K562 (cell line): ENCODE measurements at regions not wholly inside any gene's neighbourhood (a gene's known extent, or its start where the extent isn't known, plus 50 kb on each side); places are given as distances from the start of the nearest gene placed in this dataset.

ENCODE experiments used
- ARID3B ChIP-seq: fragments of 250-450 bp; sonication (Bioruptor Pico); IDR thresholded peaks from 2 replicates; pipeline ENCODE4 v1.4.0; 2020; ENCODE audit warnings: borderline replicate concordance
- EHMT2 ChIP-seq: fragments of 450-650 bp; IDR thresholded peaks from 2 replicates; pipeline ENCODE4 v1.6.1; 2018; ENCODE audit warnings: antibody characterized with exemption
- ELF4 ChIP-seq: fragments of 450-650 bp; formaldehyde crosslinking; IDR thresholded peaks from 2 replicates; pipeline ENCODE4 v1.4.0; 2022; ENCODE audit warnings: missing genetic modification characterization
- HLTF ChIP-seq: fragments of 450-650 bp; IDR thresholded peaks from 2 replicates; pipeline ENCODE4 v1.6.1; 2016
- JUNB ChIP-seq: fragments of 450-650 bp; formaldehyde crosslinking; conservative IDR thresholded peaks from 2 replicates; pipeline ENCODE4 v1.4.0; 2020; ENCODE audit warnings: mild to moderate bottlenecking
- KLF13 ChIP-seq: fragments of 450-650 bp; IDR thresholded peaks from 2 replicates; pipeline ENCODE4 v1.6.1; 2016; ENCODE audit warnings: missing genetic modification characterization, low read depth, mild to moderate bottlenecking, missing compliant biosample characterization, moderate library complexity, borderline replicate concordance
- MCM7 ChIP-seq, 2 experiments: fragments of 450-650 bp; IDR thresholded peaks; 2 replicates each; pipeline ENCODE4 v1.6.1; 2016 to 2018
- NR2C1 ChIP-seq, 2 experiments: fragments of 450-650 bp; IDR thresholded peaks; 2 replicates each; pipeline ENCODE4 v1.6.1; 2017; ENCODE audit warnings: mild to moderate bottlenecking in 2 of 2, antibody characterized with exemption in 1 of 2, inconsistent platforms in 1 of 2, missing compliant biosample characterization in 1 of 2, missing genetic modification characterization in 1 of 2
- PRPF4 ChIP-seq: fragments of 200-400 bp; formaldehyde crosslinking; IDR thresholded peaks from one replicate; pipeline ENCODE4 v1.6.1; 2017; ENCODE audit warnings: low read length, low read depth, mild to moderate bottlenecking; ENCODE audit not compliant: insufficient read depth, poor library complexity, severe bottlenecking
- TGIF2 ChIP-seq: sonication (generic); formaldehyde crosslinking; IDR thresholded peaks from 2 replicates; pipeline ENCODE4 v1.8.1; 2022; ENCODE audit warnings: mild to moderate bottlenecking, missing genetic modification reagents, moderate library complexity
- ZC3H11A ChIP-seq: IDR thresholded peaks from 2 replicates; pipeline ENCODE4 v1.6.1; 2012; ENCODE audit warnings: low read depth, low read length, improper control_type of control experiment
- ZNF408 ChIP-seq: fragments of 250-450 bp; sonication (Bioruptor Pico); IDR thresholded peaks from 2 replicates; pipeline ENCODE4 v1.4.0; 2020; ENCODE audit warnings: low read depth, mild to moderate bottlenecking, moderate library complexity
- TF ChIP-seq, protein P1 (sequence below): fragments of 450-650 bp; IDR thresholded peaks from 2 replicates; pipeline ENCODE4 v1.6.1; 2016; ENCODE audit warnings: low read depth, mild to moderate bottlenecking, moderate library complexity
- TF ChIP-seq, protein P2 (sequence below): fragments of 200-800 bp; sonication (Bioruptor generic); IDR thresholded peaks from 2 replicates; pipeline ENCODE4 v1.6.1; 2017; ENCODE audit warnings: missing genetic modification characterization, missing compliant biosample characterization
- TF ChIP-seq, protein P3 (sequence below): sonication (generic); IDR thresholded peaks from 2 replicates; pipeline ENCODE4 v1.6.1; 2016
- TF ChIP-seq, protein P4 (sequence below): fragments of 250-450 bp; sonication (Bioruptor Pico); IDR thresholded peaks from 2 replicates; pipeline ENCODE4 v1.5.0; 2021; ENCODE audit warnings: mild to moderate bottlenecking, borderline replicate concordance
- TF ChIP-seq, protein P5 (sequence below), 2 experiments: IDR thresholded peaks; 2 replicates each; pipeline ENCODE4 v1.6.1; 2012; ENCODE audit warnings: improper control_type of control experiment in 2 of 2, low read depth in 2 of 2, low read length in 2 of 2, borderline replicate concordance in 1 of 2

DNA sequence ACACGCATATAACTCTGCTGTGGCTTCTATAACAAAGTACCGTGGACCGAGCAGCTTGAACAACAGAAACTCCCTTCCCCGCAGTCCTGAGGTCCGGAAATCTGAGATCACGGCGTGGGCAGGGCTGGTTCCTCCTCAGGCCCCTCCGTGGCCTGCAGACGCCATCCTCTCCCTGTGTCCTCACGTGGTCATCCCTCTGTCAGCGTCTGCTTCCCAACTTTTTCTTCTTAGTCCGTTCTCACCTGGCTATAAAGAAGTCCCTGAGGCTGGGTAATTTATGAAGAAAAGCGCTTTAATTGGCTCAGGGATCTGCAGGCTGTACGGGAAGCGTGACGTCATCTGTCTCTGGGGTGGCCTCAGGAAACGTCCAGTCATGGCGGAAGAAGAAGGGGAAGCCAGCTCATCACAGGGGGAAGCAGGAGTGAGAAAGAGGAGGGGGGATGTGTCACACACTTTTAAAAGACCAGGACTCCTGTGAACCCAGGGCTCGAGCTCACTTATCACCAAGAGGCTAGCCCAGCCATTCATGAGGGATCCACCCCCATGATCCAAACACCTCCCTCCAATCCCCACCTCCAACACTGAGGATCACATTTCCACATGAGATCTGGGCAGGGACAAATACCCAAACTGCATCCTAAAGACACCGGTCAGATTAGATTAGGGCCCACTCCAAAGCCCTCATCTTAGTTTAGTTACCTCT, 91.2 kb upstream of the INSIG1 start (continued):
- TF ChIP-seq, protein P1, sequence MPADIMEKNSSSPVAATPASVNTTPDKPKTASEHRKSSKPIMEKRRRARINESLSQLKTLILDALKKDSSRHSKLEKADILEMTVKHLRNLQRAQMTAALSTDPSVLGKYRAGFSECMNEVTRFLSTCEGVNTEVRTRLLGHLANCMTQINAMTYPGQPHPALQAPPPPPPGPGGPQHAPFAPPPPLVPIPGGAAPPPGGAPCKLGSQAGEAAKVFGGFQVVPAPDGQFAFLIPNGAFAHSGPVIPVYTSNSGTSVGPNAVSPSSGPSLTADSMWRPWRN: no peak
- no peak for TF ChIP-seq KLF13 (tag)
- TF ChIP-seq MCM7 (IDR thresholded peaks at IDR 0.05): no peak
- TF ChIP-seq ARID3B (CRISPR knock-in tag): no peak
- no peak for TF ChIP-seq NR2C1 (IDR thresholded peaks at IDR 0.05)
- no peak for TF ChIP-seq NR2C1 (tag; IDR thresholded peaks at IDR 0.05)
- TF ChIP-seq ZNF408 (CRISPR knock-in tag): no peak
- peak; percentile 76 for TF ChIP-seq JUNB (CRISPR knock-in tag)
- peak; percentile 25; the same call in 1 of the 2 replicates for TF ChIP-seq EHMT2
- TF ChIP-seq ZC3H11A: no peak
- TF ChIP-seq, protein P2, sequence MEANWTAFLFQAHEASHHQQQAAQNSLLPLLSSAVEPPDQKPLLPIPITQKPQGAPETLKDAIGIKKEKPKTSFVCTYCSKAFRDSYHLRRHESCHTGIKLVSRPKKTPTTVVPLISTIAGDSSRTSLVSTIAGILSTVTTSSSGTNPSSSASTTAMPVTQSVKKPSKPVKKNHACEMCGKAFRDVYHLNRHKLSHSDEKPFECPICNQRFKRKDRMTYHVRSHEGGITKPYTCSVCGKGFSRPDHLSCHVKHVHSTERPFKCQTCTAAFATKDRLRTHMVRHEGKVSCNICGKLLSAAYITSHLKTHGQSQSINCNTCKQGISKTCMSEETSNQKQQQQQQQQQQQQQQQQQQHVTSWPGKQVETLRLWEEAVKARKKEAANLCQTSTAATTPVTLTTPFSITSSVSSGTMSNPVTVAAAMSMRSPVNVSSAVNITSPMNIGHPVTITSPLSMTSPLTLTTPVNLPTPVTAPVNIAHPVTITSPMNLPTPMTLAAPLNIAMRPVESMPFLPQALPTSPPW (CRISPR knock-in tag): peak; percentile 83
- no peak for TF ChIP-seq PRPF4
- TF ChIP-seq, protein P3, sequence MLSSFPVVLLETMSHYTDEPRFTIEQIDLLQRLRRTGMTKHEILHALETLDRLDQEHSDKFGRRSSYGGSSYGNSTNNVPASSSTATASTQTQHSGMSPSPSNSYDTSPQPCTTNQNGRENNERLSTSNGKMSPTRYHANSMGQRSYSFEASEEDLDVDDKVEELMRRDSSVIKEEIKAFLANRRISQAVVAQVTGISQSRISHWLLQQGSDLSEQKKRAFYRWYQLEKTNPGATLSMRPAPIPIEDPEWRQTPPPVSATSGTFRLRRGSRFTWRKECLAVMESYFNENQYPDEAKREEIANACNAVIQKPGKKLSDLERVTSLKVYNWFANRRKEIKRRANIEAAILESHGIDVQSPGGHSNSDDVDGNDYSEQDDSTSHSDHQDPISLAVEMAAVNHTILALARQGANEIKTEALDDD: no peak
- TF ChIP-seq, protein P4, sequence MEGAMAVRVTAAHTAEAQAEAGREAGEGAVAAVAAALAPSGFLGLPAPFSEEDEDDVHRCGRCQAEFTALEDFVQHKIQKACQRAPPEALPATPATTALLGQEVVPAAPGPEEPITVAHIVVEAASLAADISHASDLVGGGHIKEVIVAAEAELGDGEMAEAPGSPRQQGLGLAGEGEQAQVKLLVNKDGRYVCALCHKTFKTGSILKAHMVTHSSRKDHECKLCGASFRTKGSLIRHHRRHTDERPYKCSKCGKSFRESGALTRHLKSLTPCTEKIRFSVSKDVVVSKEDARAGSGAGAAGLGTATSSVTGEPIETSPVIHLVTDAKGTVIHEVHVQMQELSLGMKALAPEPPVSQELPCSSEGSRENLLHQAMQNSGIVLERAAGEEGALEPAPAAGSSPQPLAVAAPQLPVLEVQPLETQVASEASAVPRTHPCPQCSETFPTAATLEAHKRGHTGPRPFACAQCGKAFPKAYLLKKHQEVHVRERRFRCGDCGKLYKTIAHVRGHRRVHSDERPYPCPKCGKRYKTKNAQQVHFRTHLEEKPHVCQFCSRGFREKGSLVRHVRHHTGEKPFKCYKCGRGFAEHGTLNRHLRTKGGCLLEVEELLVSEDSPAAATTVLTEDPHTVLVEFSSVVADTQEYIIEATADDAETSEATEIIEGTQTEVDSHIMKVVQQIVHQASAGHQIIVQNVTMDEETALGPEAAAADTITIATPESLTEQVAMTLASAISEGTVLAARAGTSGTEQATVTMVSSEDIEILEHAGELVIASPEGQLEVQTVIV (CRISPR knock-in tag): no peak
- no peak for TF ChIP-seq TGIF2
- TF ChIP-seq, protein P5, sequence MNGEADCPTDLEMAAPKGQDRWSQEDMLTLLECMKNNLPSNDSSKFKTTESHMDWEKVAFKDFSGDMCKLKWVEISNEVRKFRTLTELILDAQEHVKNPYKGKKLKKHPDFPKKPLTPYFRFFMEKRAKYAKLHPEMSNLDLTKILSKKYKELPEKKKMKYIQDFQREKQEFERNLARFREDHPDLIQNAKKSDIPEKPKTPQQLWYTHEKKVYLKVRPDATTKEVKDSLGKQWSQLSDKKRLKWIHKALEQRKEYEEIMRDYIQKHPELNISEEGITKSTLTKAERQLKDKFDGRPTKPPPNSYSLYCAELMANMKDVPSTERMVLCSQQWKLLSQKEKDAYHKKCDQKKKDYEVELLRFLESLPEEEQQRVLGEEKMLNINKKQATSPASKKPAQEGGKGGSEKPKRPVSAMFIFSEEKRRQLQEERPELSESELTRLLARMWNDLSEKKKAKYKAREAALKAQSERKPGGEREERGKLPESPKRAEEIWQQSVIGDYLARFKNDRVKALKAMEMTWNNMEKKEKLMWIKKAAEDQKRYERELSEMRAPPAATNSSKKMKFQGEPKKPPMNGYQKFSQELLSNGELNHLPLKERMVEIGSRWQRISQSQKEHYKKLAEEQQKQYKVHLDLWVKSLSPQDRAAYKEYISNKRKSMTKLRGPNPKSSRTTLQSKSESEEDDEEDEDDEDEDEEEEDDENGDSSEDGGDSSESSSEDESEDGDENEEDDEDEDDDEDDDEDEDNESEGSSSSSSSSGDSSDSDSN (IDR thresholded peaks at IDR 0.05; ENCODE audit: borderline replicate concordance in 1 of 2, low read depth in 2 of 2, low read length in 2 of 2): no peak
- TF ChIP-seq HLTF: no peak
- TF ChIP-seq ELF4: peak; percentile 54; the same call in 1 of the 2 replicates
